Neural cell (in vitro differentiated cells): ENCODE measurements at regions not wholly inside any gene's neighbourhood (a gene's known extent, or its start where the extent isn't known, plus 50 kb on each side); places are given as distances from the start of the nearest gene placed in this dataset.

Experiments
- H2AFZ ChIP-seq: fragments of 200-600, 300-800 bp; sonication (generic), shearing (Covaris generic); 2 replicates; pipeline ENCODE4 v1.6.0; 2014; ENCODE audit warnings: low read depth, mild to moderate bottlenecking, antibody characterized with exemption, low read length, moderate library complexity
- H3F3A ChIP-seq: fragments of 200-600 bp; shearing (Covaris generic); 2 replicates; pipeline ENCODE4 v1.6.1; 2016; ENCODE audit warnings: mild to moderate bottlenecking, moderate library complexity, mixed read lengths, antibody characterized with exemption, low read length; ENCODE audit not compliant: insufficient read depth, poor library complexity, severe bottlenecking
- H3K27ac ChIP-seq: fragments of 200-600, 300-800 bp; sonication (generic), shearing (Covaris generic); 2 replicates; pipeline ENCODE4 v1.5.1; 2014; ENCODE audit warnings: mild to moderate bottlenecking, low read length, moderate library complexity
- H3K27me3 ChIP-seq: fragments of 300-800, 200-600 bp; sonication (generic), shearing (Covaris generic); 2 replicates; pipeline ENCODE4 v1.6.0; 2014; ENCODE audit warnings: mild to moderate bottlenecking, low read depth, low read length, moderate library complexity; ENCODE audit not compliant: insufficient read depth
- H3K36me3 ChIP-seq: fragments of 300-800, 200-600 bp; sonication (generic), shearing (Covaris generic); 2 replicates; pipeline ENCODE4 v1.5.1; 2014; ENCODE audit warnings: mild to moderate bottlenecking, antibody characterized with exemption, low read length, moderate library complexity; ENCODE audit not compliant: insufficient read depth
- H3K4me2 ChIP-seq: fragments of 300-800, 200-600 bp; sonication (generic), shearing (Covaris generic); 2 replicates; pipeline ENCODE4 v1.6.0; 2014; ENCODE audit warnings: mild to moderate bottlenecking, low read length
- H3K4me3 ChIP-seq: fragments of 300-800, 200-600 bp; sonication (generic), shearing (Covaris generic); 2 replicates; pipeline ENCODE4 v1.5.1; 2014; ENCODE audit warnings: mild to moderate bottlenecking, low read length, moderate library complexity
- H3K79me2 ChIP-seq: fragments of 200-600 bp; shearing (Covaris generic); replicated peaks from 2 replicates; pipeline ENCODE4 v1.6.0; 2014; ENCODE audit warnings: mild to moderate bottlenecking, low read length, moderate library complexity; ENCODE audit not compliant: insufficient read depth
- H3K9ac ChIP-seq: fragments of 300-800, 200-600 bp; sonication (generic), shearing (Covaris generic); 2 replicates; pipeline ENCODE4 v1.6.1; 2016; ENCODE audit warnings: mild to moderate bottlenecking, low read length, mixed read lengths
- H3K9me2 ChIP-seq: fragments of 200-600 bp; shearing (Covaris generic); 2 replicates; pipeline ENCODE4 v1.6.1; 2016; ENCODE audit warnings: mild to moderate bottlenecking, low read length, mixed read lengths; ENCODE audit not compliant: insufficient read depth
- H3K9me3 ChIP-seq: fragments of 200-600, 300-800 bp; sonication (generic), shearing (Covaris generic); 2 replicates; pipeline ENCODE4 v1.6.1; 2016; ENCODE audit warnings: mild to moderate bottlenecking, mixed run types, low read length, moderate library complexity, mixed read lengths
- H4K20me1 ChIP-seq: fragments of 200-600 bp; shearing (Covaris generic); 2 replicates; pipeline ENCODE4 v1.6.1; 2016; ENCODE audit warnings: mild to moderate bottlenecking, mixed run types; ENCODE audit not compliant: insufficient read depth
- EP300 ChIP-seq: fragments of 450-650 bp; conservative IDR thresholded peaks from 2 replicates; pipeline ENCODE4 v1.6.1; 2014; ENCODE audit warnings: antibody characterized with exemption, mild to moderate bottlenecking, moderate library complexity; ENCODE audit not compliant: poor library complexity, severe bottlenecking
- EZH2 ChIP-seq: fragments of 200-600, 300-800 bp; shearing (Covaris generic), sonication (generic); IDR thresholded peaks from 2 replicates; pipeline ENCODE4 v1.6.1; 2014; ENCODE audit warnings: antibody characterized with exemption, low read length, borderline replicate concordance, mild to moderate bottlenecking; ENCODE audit not compliant: insufficient read depth, poor library complexity, severe bottlenecking
- MXI1 ChIP-seq: fragments of 450-650 bp; conservative IDR thresholded peaks from 2 replicates; pipeline ENCODE4 v1.6.1; 2014; ENCODE audit warnings: antibody characterized with exemption, mild to moderate bottlenecking; ENCODE audit not compliant: poor library complexity, severe bottlenecking
- POLR2AphosphoS5 ChIP-seq: IDR thresholded peaks from 2 replicates; pipeline ENCODE4 v1.6.1; 2012
- RAD21 ChIP-seq: fragments of 450-650 bp; conservative IDR thresholded peaks from 2 replicates; pipeline ENCODE4 v1.6.1; 2014; ENCODE audit warnings: antibody characterized with exemption, mild to moderate bottlenecking, moderate library complexity
- SMC3 ChIP-seq: fragments of 450-650 bp; conservative IDR thresholded peaks from 2 replicates; pipeline ENCODE4 v1.6.1; 2014; ENCODE audit warnings: antibody characterized with exemption, mild to moderate bottlenecking, moderate library complexity; ENCODE audit not compliant: poor library complexity
- TAF1 ChIP-seq: IDR thresholded peaks from 2 replicates; pipeline ENCODE4 v1.6.1; 2012; ENCODE audit warnings: low read depth
- TF ChIP-seq, protein P1 (sequence below): fragments of 450-650 bp; IDR thresholded peaks from 2 replicates; pipeline ENCODE4 v1.5.1; 2014; ENCODE audit warnings: antibody characterized with exemption, mild to moderate bottlenecking, moderate library complexity; ENCODE audit not compliant: poor library complexity, severe bottlenecking
- TF ChIP-seq, protein P2 (sequence below): IDR thresholded peaks from 2 replicates; pipeline ENCODE4 v1.6.1; 2012; ENCODE audit warnings: borderline replicate concordance

DNA sequence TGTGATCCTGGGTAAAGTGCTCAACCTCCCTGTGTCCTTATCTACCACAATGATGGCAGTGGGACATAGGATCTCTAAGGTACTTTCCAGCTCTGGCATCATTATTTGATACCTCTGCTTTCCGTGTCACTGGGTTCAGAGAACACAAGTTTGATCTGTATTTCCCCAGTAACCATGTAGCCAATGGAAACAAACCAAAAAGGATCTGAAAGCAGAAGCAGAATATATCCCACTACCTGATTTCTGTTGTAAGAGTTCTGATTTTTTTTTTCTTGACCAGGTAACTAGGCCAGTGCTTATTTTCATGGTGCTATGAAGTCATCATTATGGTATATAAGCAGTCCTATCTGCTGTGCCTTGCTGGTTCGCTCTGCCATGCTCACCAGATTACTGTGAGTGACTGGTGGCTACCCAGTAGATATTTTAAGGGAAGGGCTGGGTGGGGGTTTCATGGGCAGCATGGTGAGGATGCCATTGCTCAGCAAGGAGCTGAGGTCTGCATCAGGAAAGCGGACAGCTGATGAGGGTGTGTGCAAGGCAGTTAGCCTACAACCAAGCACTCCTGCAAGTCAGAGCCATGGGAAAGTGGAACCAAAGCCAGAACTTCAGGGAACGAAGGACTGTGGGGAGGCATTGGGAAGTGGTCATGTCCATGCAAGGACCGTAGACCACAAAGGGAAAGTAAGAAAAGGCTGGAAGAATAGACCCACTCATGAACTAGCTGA lies 104.9 kb upstream of the EDEM3 start:
- Histone ChIP-seq H3K79me2 (no peaks in the 10 kb centered on the region), H3K9ac (no peak overlapping the region), H2AFZ (no peak overlapping the region), H3K27ac (no peak overlapping the region), H3K27me3 (no peaks in the 10 kb centered on the region), H4K20me1 (no peaks in the 10 kb centered on the region), H3K9me3 (no peaks in the 10 kb centered on the region), H3F3A (no peaks in the 10 kb centered on the region), H3K9me2 (no peaks in the 10 kb centered on the region), H3K36me3 (no peaks in the 10 kb centered on the region), H3K4me3 (no peak overlapping the region), H3K4me2 (no peak overlapping the region)
- TF ChIP-seq EP300 (no peak), EZH2 (no peak), TAF1 (no peak), SMC3 (no peak), MXI1 (no peak), RAD21 (no peak), POLR2AphosphoS5 (no peak)
- TF ChIP-seq, protein P1, sequence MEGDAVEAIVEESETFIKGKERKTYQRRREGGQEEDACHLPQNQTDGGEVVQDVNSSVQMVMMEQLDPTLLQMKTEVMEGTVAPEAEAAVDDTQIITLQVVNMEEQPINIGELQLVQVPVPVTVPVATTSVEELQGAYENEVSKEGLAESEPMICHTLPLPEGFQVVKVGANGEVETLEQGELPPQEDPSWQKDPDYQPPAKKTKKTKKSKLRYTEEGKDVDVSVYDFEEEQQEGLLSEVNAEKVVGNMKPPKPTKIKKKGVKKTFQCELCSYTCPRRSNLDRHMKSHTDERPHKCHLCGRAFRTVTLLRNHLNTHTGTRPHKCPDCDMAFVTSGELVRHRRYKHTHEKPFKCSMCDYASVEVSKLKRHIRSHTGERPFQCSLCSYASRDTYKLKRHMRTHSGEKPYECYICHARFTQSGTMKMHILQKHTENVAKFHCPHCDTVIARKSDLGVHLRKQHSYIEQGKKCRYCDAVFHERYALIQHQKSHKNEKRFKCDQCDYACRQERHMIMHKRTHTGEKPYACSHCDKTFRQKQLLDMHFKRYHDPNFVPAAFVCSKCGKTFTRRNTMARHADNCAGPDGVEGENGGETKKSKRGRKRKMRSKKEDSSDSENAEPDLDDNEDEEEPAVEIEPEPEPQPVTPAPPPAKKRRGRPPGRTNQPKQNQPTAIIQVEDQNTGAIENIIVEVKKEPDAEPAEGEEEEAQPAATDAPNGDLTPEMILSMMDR: no peak
- TF ChIP-seq, protein P2, sequence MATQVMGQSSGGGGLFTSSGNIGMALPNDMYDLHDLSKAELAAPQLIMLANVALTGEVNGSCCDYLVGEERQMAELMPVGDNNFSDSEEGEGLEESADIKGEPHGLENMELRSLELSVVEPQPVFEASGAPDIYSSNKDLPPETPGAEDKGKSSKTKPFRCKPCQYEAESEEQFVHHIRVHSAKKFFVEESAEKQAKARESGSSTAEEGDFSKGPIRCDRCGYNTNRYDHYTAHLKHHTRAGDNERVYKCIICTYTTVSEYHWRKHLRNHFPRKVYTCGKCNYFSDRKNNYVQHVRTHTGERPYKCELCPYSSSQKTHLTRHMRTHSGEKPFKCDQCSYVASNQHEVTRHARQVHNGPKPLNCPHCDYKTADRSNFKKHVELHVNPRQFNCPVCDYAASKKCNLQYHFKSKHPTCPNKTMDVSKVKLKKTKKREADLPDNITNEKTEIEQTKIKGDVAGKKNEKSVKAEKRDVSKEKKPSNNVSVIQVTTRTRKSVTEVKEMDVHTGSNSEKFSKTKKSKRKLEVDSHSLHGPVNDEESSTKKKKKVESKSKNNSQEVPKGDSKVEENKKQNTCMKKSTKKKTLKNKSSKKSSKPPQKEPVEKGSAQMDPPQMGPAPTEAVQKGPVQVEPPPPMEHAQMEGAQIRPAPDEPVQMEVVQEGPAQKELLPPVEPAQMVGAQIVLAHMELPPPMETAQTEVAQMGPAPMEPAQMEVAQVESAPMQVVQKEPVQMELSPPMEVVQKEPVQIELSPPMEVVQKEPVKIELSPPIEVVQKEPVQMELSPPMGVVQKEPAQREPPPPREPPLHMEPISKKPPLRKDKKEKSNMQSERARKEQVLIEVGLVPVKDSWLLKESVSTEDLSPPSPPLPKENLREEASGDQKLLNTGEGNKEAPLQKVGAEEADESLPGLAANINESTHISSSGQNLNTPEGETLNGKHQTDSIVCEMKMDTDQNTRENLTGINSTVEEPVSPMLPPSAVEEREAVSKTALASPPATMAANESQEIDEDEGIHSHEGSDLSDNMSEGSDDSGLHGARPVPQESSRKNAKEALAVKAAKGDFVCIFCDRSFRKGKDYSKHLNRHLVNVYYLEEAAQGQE: no peak

DNA sequence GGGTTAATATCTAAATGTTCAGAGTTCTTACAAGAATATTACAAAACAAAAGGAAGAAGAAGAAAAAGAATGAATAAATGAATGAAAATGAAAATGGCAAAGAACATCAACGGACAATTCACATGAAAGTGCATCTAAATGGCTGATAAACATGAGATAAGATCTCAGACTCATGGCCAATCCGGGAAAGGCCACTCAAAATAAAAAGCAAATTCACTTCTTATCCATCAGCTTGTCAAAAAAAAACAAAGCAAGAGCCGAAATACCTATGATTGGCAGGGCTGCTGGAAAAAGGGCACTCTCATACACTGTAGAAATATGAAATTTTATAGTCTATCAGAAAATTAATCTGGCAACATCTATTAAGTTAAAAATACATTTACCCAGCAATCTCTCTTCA lies 103.6 kb upstream of the EDEM3 start:
- H3K36me3 ChIP-seq: no peaks in the 10 kb centered on the region
- H4K20me1 ChIP-seq: no peaks in the 10 kb centered on the region
- H3K9me2 ChIP-seq: no peaks in the 10 kb centered on the region
- H3K4me3 ChIP-seq: no peak overlapping the region
- no peak overlapping the region for H3K9ac ChIP-seq
- H3K9me3 ChIP-seq: no peaks in the 10 kb centered on the region
- H3K4me2 ChIP-seq: no peak overlapping the region
- H3K27ac ChIP-seq: no peak overlapping the region
- no peaks in the 10 kb centered on the region for H3K27me3 ChIP-seq
- H3F3A ChIP-seq: no peaks in the 10 kb centered on the region
- TF ChIP-seq EZH2: no peak
- TF ChIP-seq TAF1: no peak
- no peak for TF ChIP-seq SMC3
- no peak for TF ChIP-seq POLR2AphosphoS5
- TF ChIP-seq MXI1: no peak
- TF ChIP-seq, protein P2: no peak
- TF ChIP-seq, protein P1: no peak
- TF ChIP-seq EP300: no peak
- TF ChIP-seq RAD21: no peak
- H3K79me2 ChIP-seq: no peaks in the 10 kb centered on the region
- H2AFZ ChIP-seq: no peak overlapping the region
